Motor neuron (in vitro differentiated cells): ENCODE measurements at regions not wholly inside any gene's neighbourhood (a gene's known extent, or its start where the extent isn't known, plus 50 kb on each side); places are given as distances from the start of the nearest gene placed in this dataset.

Experiments used
- ATAC-seq, 8 experiments: fragments of 200-7000 bp; cut with Tn5 transposase; replicated peaks in 6 of 8; 2 replicates each; pipeline ENCODE4 v1.8.0; 2021; ENCODE audit warnings: mild to moderate bottlenecking in 8 of 8, moderate library complexity in 8 of 8
- H3K27ac ChIP-seq, 2 donors: fragments of 250-450 bp; sonication (Bioruptor Pico); 2 replicates each; pipeline ENCODE4 v1.9.0; 2021; ENCODE audit warnings: antibody characterized with exemption in 2 of 2, mild to moderate bottlenecking in 2 of 2, moderate library complexity in 1 of 2
- H3K4me1 ChIP-seq, 2 donors: fragments of 250-450 bp; sonication (Bioruptor Pico); replicated peaks in 1 of 2; 2 replicates each; pipeline ENCODE4 v1.6.1; 2021; ENCODE audit warnings: antibody characterized with exemption in 2 of 2, mild to moderate bottlenecking in 2 of 2, moderate library complexity in 1 of 2
- H3K4me3 ChIP-seq, 5 donors: fragments of 250-450 bp; sonication (Bioruptor Pico); 2 replicates each; pipeline ENCODE4 v1.9.0; 2021; ENCODE audit warnings: antibody characterized with exemption in 5 of 5, mild to moderate bottlenecking in 5 of 5, moderate library complexity in 4 of 5
- WGBS, 10 experiments: fragments of 450-650 bp; shearing (Covaris generic); methylation state at CpG; one replicate each; pipeline ENCODE4 v1.0.0; 2022; 5-methylcytosine and 5-hydroxymethylcytosine counted together
- in situ Hi-C, 9 experiments: fragments of 400-800 bp; cut with MboI; loops; one replicate each; pipeline ENCODE4 v1.15.0; 2021; ENCODE audit warnings: low sequenced_read_pairs in 9 of 9, low pct_unique_long_range_greater_than_20kb in 2 of 9; ENCODE audit not compliant: unreplicated experiment in 9 of 9

GRCh38 chr4:136754810-136755530 is 777.3 kb downstream of the PCDH18 start:
- no peak for ATAC-seq
- peaks cover 14 to 20% of the 10 kb centered on the region in 2 donors for H3K4me1 ChIP-seq
- no peak overlapping the region for H3K27ac ChIP-seq
- no peak overlapping the region for H3K4me3 ChIP-seq
- in situ Hi-C loops, result no loop called here
- 10 to 100% (median 80%) methylated on average over 1 to 2 of the region's 2 CpGs for WGBS, 10 experiments

GRCh38 chr4:136751556-136751955 is 780.7 kb downstream of the PCDH18 start:
- H3K27ac ChIP-seq, result peak overlapping the region in 1 of 2 donors; percentile 36
- WGBS, 10 experiments, result 0 to 25% (median 20%) methylated on average over 1 of the region's 1 CpG; no CpG with 5 or more reads in 3 of the 10 experiments
- H3K4me1 ChIP-seq, result peaks cover 14 to 20% of the 10 kb centered on the region in 2 donors
- in situ Hi-C loops, result no loop called here
- no peak overlapping the region for H3K4me3 ChIP-seq
- ATAC-seq, result peak in 3 of 8 experiments; percentile 74 to 88 (median 85)

- H3K4me3 ChIP-seq, result no peak overlapping the region
- peaks cover 14 to 20% of the 10 kb centered on the region in 2 donors for H3K4me1 ChIP-seq
- 25 to 100% (median 78%) methylated on average over 1 to 3 of the region's 3 CpGs; no CpG with 5 or more reads in 1 of the 10 experiments for WGBS, 10 experiments
- in situ Hi-C loops, result no loop called here
- H3K27ac ChIP-seq, result peak overlapping the region in 1 of 2 donors; percentile 36
- peak in 6 of 8 experiments; percentile 45 to 100 (median 78) for ATAC-seq
Observed at GRCh38 chr4:136750897-136751296, 781.4 kb downstream of the PCDH18 start.

GRCh38 chr4:136749989-136750388 is 782.3 kb downstream of the PCDH18 start:
- in situ Hi-C loops, result no loop called here
- H3K27ac ChIP-seq, result no peak overlapping the region
- no peak overlapping the region for H3K4me3 ChIP-seq
- peak in 1 of 8 experiments; percentile 30 for ATAC-seq
- peaks cover 14 to 20% of the 10 kb centered on the region in 2 donors for H3K4me1 ChIP-seq
- WGBS, 10 experiments, result 0 to 100% (median 91%) methylated on average over 1 to 2 of the region's 2 CpGs; no CpG with 5 or more reads in 2 of the 10 experiments

GRCh38 chr4:136748773-136749172 is 783.5 kb downstream of the PCDH18 start:
- 0 to 100% (median 98%) methylated on average over 1 to 3 of the region's 3 CpGs; no CpG with 5 or more reads in 2 of the 10 experiments for WGBS, 10 experiments
- Histone ChIP-seq H3K27ac (no peak overlapping the region), H3K4me3 (no peak overlapping the region), H3K4me1 (peaks cover 14 to 20% of the 10 kb centered on the region in 2 donors)
- ATAC-seq, result peak in 1 of 8 experiments; percentile 90
- in situ Hi-C loops, result no loop called here

- WGBS, 10 experiments, result 0 to 100% (median 100%) methylated on average over 1 of the region's 1 CpG; no CpG with 5 or more reads in 1 of the 10 experiments
- Histone ChIP-seq H3K4me1 (peaks cover 14 to 20% of the 10 kb centered on the region in 2 donors), H3K4me3 (no peak overlapping the region), H3K27ac (no peak overlapping the region)
- ATAC-seq, result no peak
- in situ Hi-C loops, result no loop called here
Observed at GRCh38 chr4:136748165-136748564, 784.1 kb downstream of the PCDH18 start.

- ATAC-seq, result no peak
- Histone ChIP-seq H3K27ac (no peak overlapping the region), H3K4me3 (no peak overlapping the region), H3K4me1 (no peaks in the 10 kb centered on the region)
- in situ Hi-C loops, result no loop called here
- WGBS, 10 experiments, result 29 to 100% (median 96%) methylated on average over 1 of the region's 1 CpG; no CpG with 5 or more reads in 6 of the 10 experiments
Observed at GRCh38 chr4:136743238-136743637, 789.1 kb downstream of the PCDH18 start.

GRCh38 chr4:136742333-136742732 is 790.0 kb downstream of the PCDH18 start:
- Histone ChIP-seq H3K27ac (no peak overlapping the region), H3K4me1 (no peaks in the 10 kb centered on the region), H3K4me3 (no peak overlapping the region)
- in situ Hi-C loops, result no loop called here
- ATAC-seq, result peak in 3 of 8 experiments; percentile 34 to 78 (median 54)
- WGBS, 10 experiments, result 13 to 93% (median 18%) methylated on average over 2 to 3 of the region's 3 CpGs; no CpG with 5 or more reads in 4 of the 10 experiments

GRCh38 chr4:136741468-136741867 is 790.8 kb downstream of the PCDH18 start:
- Histone ChIP-seq H3K27ac (no peak overlapping the region), H3K4me1 (no peaks in the 10 kb centered on the region), H3K4me3 (no peak overlapping the region)
- 0 to 88% (median 69%) methylated on average over 1 to 2 of the region's 2 CpGs; no CpG with 5 or more reads in 1 of the 10 experiments for WGBS, 10 experiments
- ATAC-seq, result no peak
- in situ Hi-C loops, result no loop called here

GRCh38 chr4:136740326-136740725 is 792.0 kb downstream of the PCDH18 start:
- no peak overlapping the region for H3K27ac ChIP-seq
- H3K4me1 ChIP-seq, result no peaks in the 10 kb centered on the region
- H3K4me3 ChIP-seq, result no peak overlapping the region
- no peak for ATAC-seq
- in situ Hi-C loops, result no loop called here
- 15 to 100% (median 80%) methylated on average over 1 to 4 of the region's 4 CpGs for WGBS, 10 experiments

- H3K27ac ChIP-seq, result no peak overlapping the region
- ATAC-seq, result no peak
- H3K4me1 ChIP-seq, result no peaks in the 10 kb centered on the region
- H3K4me3 ChIP-seq, result no peak overlapping the region
- in situ Hi-C loops, result no loop called here
Observed at GRCh38 chr4:136737066-136737465, 795.2 kb downstream of the PCDH18 start.

- in situ Hi-C loops, result no loop called here
- no peak for ATAC-seq
- no peak overlapping the region for H3K27ac ChIP-seq
- no peaks in the 10 kb centered on the region for H3K4me1 ChIP-seq
- H3K4me3 ChIP-seq, result no peak overlapping the region
Observed at GRCh38 chr4:136731025-136731424, 801.3 kb downstream of the PCDH18 start.

- no peaks in the 10 kb centered on the region for H3K4me1 ChIP-seq
- H3K4me3 ChIP-seq, result no peak overlapping the region
- no peak for ATAC-seq
- H3K27ac ChIP-seq, result no peak overlapping the region
- in situ Hi-C loops, result no loop called here
- 4 to 83% (median 68%) methylated on average over 2 to 4 of the region's 4 CpGs for WGBS, 10 experiments
Observed at GRCh38 chr4:136725286-136726081, 806.8 kb downstream of the PCDH18 start.
